WTC11 (cell line): ENCODE measurements at regions not wholly inside any gene's neighbourhood (a gene's known extent, or its start where the extent isn't known, plus 50 kb on each side); places are given as distances from the start of the nearest gene placed in this dataset.

Source experiments
- CTCF ChIP-seq: fragments of 200-600 bp; IDR thresholded peaks from 2 replicates; pipeline ENCODE4 v1.8.0; 2022; ENCODE audit warnings: antibody characterized with exemption
- JUN ChIP-seq: sonication (generic); formaldehyde crosslinking; IDR thresholded peaks from 2 replicates; pipeline ENCODE4 v1.8.0; 2023; ENCODE audit warnings: mild to moderate bottlenecking, missing genetic modification reagents
- NR2C2 ChIP-seq: sonication (generic); formaldehyde crosslinking; IDR thresholded peaks from 2 replicates; pipeline ENCODE4 v1.8.0; 2022; ENCODE audit warnings: mild to moderate bottlenecking, missing genetic modification reagents
- ZNF121 ChIP-seq: sonication (generic); formaldehyde crosslinking; IDR thresholded peaks from 2 replicates; pipeline ENCODE4 v1.8.0; 2023; ENCODE audit warnings: missing genetic modification reagents
- ZNF671 ChIP-seq: fragments of 250-450 bp; sonication (Bioruptor Pico); IDR thresholded peaks from 2 replicates; pipeline ENCODE4 v1.8.0; 2021; ENCODE audit warnings: mild to moderate bottlenecking

DNA sequence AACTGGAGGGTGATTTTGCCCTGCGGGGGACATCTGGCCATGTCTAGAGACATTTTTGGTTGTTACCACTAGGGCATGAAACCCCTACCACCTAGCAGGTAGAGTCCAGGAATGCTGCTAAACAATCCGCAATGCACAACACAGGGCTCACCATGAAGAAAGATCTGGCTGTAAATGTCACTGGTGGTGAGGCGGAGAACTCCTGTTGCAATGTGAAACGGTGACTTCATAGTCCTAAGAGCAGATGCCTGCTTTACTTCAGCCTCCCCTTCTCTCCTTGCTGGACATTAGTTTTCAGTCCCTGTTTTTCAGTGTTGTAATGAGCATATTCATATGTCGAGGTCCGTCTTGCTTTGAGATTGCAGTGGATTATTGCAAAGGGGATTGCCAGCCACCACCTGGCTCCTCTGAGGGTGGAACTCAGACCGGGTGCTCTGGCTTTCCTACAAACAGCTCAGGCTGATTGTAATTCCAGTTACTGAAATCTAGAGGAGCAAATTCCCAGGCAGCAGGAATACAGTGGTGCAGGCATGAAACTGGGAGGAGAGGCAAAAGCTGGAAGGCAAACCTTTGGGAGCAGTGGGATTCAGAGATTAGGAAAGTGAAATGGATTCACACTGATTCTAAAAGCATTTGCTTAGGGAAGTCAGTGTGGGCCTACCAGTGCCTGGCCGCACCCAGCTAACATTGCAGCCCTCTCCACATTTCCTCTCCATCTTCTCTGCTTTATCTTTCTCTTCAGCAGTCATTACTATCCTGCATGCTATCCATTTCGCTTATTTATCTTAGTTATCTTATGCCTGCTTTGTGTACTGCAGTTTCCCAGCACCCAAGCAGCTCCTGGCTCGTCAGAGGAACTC is 76.1 kb upstream of the PCDH8 start:
- TF ChIP-seq CTCF (no peak), JUN (CRISPR knock-in tag) (no peak), ZNF671 (CRISPR knock-in tag) (no peak), NR2C2 (CRISPR knock-in tag) (no peak), ZNF121 (CRISPR knock-in tag) (no peak)
